Type B pancreatic cell (in vitro differentiated cells): ENCODE measurements at regions not wholly inside any gene's neighbourhood (a gene's known extent, or its start where the extent isn't known, plus 50 kb on each side); places are given as distances from the start of the nearest gene placed in this dataset.

ENCODE experiments used
- DNase-seq: peaks from one replicate; pipeline ENCODE4 v3.0.0; 2021; ENCODE audit warnings: mixed read lengths; ENCODE audit not compliant: unreplicated experiment; ENCODE audit errors: extremely low spot score
- H3K27ac Mint-ChIP-seq: 2 replicates; pipeline ENCODE4 v1.8.0; 2021; ENCODE audit warnings: mild to moderate bottlenecking, mixed read lengths
- H3K27me3 Mint-ChIP-seq: 2 replicates; pipeline ENCODE4 v1.8.0; 2021; ENCODE audit warnings: mixed read lengths
- H3K36me3 Mint-ChIP-seq: 2 replicates; pipeline ENCODE4 v1.8.0; 2021; ENCODE audit warnings: mixed read lengths
- H3K4me1 Mint-ChIP-seq: one replicate; pipeline ENCODE4 v1.8.0; 2021; ENCODE audit warnings: mixed read lengths; ENCODE audit not compliant: unreplicated experiment
- H3K4me3 Mint-ChIP-seq: 2 replicates; pipeline ENCODE4 v1.8.0; 2021; ENCODE audit warnings: mild to moderate bottlenecking, mixed read lengths
- H3K9me3 Mint-ChIP-seq: 2 replicates; pipeline ENCODE4 v1.8.0; 2021; ENCODE audit warnings: mixed read lengths
- CTCF ChIP-seq: fragments of 200-600 bp; sonication (generic); conservative IDR thresholded peaks from 2 replicates; pipeline ENCODE4 v1.5.0; 2021; ENCODE audit warnings: antibody characterized with exemption, mild to moderate bottlenecking

GRCh38 chr3:146991907-146992306, 386.8 kb upstream of the PLSCR5 start:
- DNase-seq: no peak
- H3K36me3 Mint-ChIP-seq: no peaks in the 10 kb centered on the region
- H3K4me1 Mint-ChIP-seq: no peaks in the 10 kb centered on the region
- H3K4me3 Mint-ChIP-seq: no peak overlapping the region
- no peak for TF ChIP-seq CTCF
- no peaks in the 10 kb centered on the region for H3K27me3 Mint-ChIP-seq
- no peak overlapping the region for H3K27ac Mint-ChIP-seq
- H3K9me3 Mint-ChIP-seq: no peaks in the 10 kb centered on the region

- Mint-ChIP-seq H3K27me3 (no peaks in the 10 kb centered on the region), H3K27ac (no peak overlapping the region)
- TF ChIP-seq CTCF: no peak
Measured at GRCh38 chr3:146975476-146975875, 370.3 kb upstream of the PLSCR5 start.

GRCh38 chr3:146975032-146975431, 369.9 kb upstream of the PLSCR5 start:
- H3K36me3 Mint-ChIP-seq: no peaks in the 10 kb centered on the region
- no peak overlapping the region for H3K27ac Mint-ChIP-seq
- no peaks in the 10 kb centered on the region for H3K27me3 Mint-ChIP-seq
- no peak for DNase-seq
- no peaks in the 10 kb centered on the region for H3K4me1 Mint-ChIP-seq
- H3K4me3 Mint-ChIP-seq: no peak overlapping the region
- no peak for TF ChIP-seq CTCF
- no peaks in the 10 kb centered on the region for H3K9me3 Mint-ChIP-seq

More at GRCh38 chr3:146975476-146975875, 370.3 kb upstream of the PLSCR5 start:
- H3K36me3 Mint-ChIP-seq: no peaks in the 10 kb centered on the region
- H3K9me3 Mint-ChIP-seq: no peaks in the 10 kb centered on the region
- no peak overlapping the region for H3K4me3 Mint-ChIP-seq
- DNase-seq: no peak
- H3K4me1 Mint-ChIP-seq: no peaks in the 10 kb centered on the region

GRCh38 chr3:146974001-146974400, 368.9 kb upstream of the PLSCR5 start:
- no peak for TF ChIP-seq CTCF
- Mint-ChIP-seq H3K4me3 (no peak overlapping the region), H3K27ac (no peak overlapping the region), H3K36me3 (no peaks in the 10 kb centered on the region), H3K4me1 (no peaks in the 10 kb centered on the region), H3K27me3 (no peaks in the 10 kb centered on the region), H3K9me3 (no peaks in the 10 kb centered on the region)
- DNase-seq: no peak

- Mint-ChIP-seq H3K4me3 (no peak overlapping the region), H3K27me3 (no peaks in the 10 kb centered on the region), H3K4me1 (no peaks in the 10 kb centered on the region), H3K27ac (no peak overlapping the region), H3K9me3 (no peaks in the 10 kb centered on the region), H3K36me3 (no peaks in the 10 kb centered on the region)
- TF ChIP-seq CTCF: no peak
- DNase-seq: no peak
Measured at GRCh38 chr3:146972726-146973125, 367.6 kb upstream of the PLSCR5 start.

- DNase-seq: no peak
- no peak overlapping the region for H3K4me3 Mint-ChIP-seq
- TF ChIP-seq CTCF: no peak
- no peaks in the 10 kb centered on the region for H3K4me1 Mint-ChIP-seq
- H3K9me3 Mint-ChIP-seq: no peaks in the 10 kb centered on the region
- H3K27me3 Mint-ChIP-seq: no peaks in the 10 kb centered on the region
- H3K27ac Mint-ChIP-seq: no peak overlapping the region
- H3K36me3 Mint-ChIP-seq: no peaks in the 10 kb centered on the region
Measured at GRCh38 chr3:146970236-146970635, 365.1 kb upstream of the PLSCR5 start.
